GM21390 (cell line): ENCODE measurements at regions not wholly inside any gene's neighbourhood (a gene's known extent, or its start where the extent isn't known, plus 50 kb on each side); places are given as distances from the start of the nearest gene placed in this dataset.

Source experiments
- ATAC-seq: cut with Tn5 transposase; IDR thresholded peaks from one replicate; pipeline ENCODE4 v1.9.1; 2021; ENCODE audit not compliant: unreplicated experiment

DNA sequence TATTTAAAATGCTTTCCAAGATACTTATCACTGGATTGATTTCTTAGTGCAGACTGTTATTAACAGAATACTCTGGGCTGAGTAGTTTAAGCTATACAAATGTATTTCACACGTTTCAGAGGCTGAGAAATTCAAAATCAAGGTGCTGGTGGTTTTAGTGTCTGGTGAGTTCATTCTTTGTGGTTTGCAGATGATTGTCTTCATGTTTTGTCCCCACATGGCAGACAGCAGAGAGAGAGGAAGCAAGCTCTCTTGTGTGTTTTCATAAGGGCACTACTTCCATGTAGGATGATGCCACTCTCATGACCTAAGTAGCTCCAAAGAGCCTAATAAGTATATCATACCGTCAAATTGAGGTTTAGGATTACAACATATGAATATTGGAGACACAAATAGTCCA, 1348.9 kb upstream of the FLRT2 start:
- ATAC-seq = no peak

DNA sequence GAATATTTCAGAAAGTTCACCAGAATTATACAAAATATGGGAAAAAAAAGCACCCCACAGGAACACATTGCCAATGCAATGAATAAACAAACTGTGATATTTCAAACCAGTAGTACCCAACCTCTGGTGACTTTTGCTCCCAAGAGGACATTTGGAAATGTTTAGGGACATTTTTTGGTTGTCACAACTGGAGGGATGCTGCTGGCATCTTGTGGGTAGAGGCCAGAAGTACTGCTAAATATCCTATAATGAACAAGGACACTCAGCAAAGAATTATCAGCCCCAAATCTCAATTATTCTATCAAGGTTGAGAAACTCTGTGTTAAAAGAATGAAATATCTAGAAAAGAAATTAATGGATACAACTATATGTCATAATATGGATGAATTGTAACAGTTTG, 1334.4 kb upstream of the FLRT2 start:
- ATAC-seq = no peak

DNA sequence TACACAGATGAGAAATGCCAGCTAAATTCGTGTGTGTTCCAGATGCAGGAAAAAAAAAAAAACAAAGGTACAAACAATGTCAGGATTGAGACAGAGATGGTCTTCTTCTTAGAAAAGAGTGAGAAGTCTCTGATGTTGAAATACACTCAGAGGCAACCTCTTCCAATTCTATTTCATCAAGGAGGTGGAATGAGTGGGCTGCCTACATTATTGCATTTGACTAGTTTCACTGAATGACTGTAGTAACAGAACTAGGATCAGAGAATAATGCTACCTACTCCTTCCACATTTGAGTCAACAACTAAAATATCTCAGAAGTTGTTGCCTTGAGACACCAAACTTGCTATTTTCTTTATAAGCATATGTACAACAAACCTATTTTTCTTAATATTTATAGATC, 1332.2 kb upstream of the FLRT2 start:
- no peak for ATAC-seq

DNA sequence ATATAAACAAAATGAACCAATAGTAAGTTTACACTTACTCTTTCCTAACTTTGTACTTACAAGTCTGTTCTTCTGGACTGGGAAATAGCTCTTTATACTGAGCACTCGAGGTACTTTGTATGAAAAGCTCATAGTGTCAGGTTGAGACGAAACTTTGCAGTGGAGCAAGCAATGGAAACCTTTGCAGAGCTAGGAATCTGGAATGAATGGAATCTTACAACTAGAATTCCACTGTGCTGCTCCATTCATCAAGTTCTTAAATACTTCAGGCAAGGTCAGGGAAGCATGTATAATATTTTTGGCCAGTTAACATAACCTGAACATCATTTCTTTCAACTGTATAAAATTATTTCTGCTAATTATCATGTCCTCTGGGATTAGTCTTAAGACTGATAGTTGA, 1327.5 kb upstream of the FLRT2 start:
- no peak for ATAC-seq

DNA sequence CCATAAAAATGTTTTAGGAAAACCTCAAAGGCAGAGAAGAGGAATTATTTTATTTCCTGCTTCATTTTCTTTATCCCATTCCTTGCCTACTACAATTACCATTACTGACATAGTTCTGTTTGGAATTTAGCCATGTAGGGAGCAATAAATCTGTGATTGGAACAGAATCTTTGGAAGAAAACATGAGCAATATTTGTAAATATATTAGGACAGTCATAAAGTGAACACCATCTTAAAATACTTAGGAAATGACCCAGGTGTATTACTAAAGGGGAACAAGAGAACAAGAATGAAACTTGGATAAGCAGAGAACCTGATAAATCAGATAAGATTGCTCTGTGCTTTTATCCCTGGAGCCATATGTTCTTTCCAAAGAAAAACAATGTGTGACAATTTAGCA, 1326.0 kb upstream of the FLRT2 start:
- no peak for ATAC-seq

DNA sequence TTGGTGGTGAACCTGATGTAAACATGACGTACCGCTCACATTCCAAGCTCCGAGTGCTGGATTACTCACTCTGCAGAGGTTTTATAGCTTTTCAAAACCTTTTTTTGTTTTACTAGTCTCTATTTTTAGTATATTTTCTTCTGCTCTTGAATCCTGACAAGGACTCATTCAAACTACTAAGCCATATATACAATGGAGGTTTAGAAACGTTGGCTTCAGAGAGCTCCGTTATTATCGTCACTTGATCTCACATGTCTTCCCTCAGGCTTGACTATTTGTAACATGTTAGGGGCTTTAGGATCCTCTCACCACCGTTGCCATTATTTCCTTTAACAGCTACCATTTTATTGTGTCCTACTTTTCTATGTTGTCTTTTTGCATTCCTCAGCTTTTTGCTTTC, 1321.5 kb upstream of the FLRT2 start:
- no peak for ATAC-seq

DNA sequence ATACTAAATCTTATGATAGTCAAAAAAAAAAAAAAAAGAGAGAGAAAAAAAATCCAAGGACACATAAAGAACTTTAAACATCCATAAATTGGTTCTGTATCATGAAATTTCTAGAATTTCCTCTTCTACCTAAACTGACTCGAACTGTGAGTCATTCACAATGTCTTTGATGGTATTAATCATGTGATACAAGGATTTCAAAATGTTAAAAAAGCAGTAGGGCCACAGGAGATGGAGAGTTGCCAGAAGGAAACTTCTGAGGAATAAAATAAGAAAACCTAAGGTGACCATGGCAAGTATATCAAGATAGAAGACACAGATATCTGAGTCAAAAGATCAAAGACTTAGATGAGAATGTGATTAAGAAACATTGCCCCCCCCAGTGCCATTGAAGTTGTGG, 1320.9 kb upstream of the FLRT2 start:
- ATAC-seq = no peak

DNA sequence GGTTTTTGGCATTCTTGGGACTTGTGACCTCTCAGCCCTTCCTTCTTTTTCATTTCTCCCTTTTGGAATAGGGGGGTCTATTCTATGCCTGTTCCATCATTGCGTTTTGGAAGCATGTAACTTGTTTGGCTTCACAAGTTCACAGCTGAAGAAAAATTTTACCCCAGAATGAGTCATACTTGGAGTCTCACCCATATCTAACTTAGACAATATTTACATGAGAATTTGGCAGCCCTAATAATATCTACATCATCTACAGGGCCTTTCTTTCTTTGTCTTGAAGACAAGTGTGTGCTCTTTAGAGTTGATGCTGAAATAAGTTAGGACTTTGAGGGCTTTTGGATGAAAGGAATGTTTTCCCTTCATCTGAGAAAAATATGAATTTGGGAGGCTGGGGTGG, 1312.9 kb upstream of the FLRT2 start:
- no peak for ATAC-seq

DNA sequence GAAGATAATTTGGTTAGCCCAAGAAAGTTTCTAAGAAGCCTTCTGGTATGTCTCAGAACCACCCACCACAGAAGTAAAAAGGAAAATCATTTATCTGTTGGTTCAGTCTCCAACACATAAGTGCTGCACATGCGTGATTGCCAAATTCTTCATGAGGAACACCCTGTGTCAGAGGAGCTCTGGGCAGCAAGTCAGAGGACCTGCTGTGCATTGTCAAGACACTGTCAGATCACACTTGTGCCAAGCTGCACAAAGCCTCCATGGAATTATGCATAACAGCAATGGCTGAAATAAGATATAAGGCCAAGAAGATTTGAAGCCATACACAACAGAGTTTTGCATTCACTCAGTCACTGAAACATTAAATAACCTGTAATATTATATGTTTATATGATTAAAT, 1304.7 kb upstream of the FLRT2 start:
- no peak for ATAC-seq

DNA sequence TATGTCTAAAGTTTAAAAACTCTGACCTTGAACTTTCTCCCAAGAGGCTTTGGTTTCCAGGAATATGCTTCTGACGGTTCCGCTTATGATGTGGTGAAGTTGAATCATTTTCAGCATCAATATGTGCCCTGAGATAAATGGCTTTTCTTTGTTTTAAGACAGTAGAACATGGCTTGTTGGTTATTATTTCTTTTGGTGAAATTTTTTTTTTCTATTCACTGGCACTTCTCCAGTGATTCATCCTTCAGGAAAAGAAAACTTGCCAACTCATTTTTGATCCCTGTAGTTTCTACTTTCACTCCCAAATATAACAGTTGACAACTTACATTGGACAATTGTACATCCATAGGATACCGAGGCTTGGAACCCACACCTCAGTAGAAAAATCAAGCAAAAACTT, 1301.2 kb upstream of the FLRT2 start:
- ATAC-seq = no peak

DNA sequence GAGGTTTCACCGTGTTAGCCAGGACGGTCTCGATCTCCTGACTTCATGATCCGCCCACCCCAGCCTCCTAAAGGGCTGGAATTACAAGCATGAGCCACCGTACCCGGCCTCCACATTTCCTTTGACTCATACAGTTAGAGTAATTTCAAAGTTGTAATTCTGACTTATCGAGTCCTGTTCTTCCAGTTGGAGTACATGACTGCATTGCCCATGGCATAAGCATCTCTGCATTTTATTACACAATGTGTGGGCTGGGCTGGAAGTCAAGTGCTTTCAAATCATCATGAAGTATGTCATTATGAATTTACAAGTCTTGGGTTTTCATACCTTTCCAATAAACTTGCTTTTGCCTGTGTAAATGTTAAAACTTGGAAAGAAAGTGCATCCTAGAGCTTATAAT, 1295.7 kb upstream of the FLRT2 start:
- no peak for ATAC-seq

DNA sequence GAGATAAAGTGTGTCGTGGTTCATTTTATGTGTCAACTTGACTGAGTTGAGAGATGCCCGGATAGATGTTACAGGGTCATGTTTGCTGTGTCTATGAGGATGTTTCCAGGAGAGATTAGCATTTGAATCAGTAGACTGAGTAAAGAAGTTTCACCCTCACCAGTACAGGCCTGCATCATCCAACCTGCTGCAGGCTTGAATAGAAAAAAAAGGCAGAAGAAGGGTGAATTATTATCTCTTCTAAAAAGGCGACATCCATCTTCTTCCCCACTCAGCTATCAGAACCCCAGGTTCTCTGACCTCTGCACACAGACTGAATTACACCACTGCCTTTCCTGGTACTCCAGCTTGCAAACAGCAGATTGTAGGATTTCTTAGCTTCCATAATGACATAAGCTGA, 1293.7 kb upstream of the FLRT2 start:
- ATAC-seq = no peak

DNA sequence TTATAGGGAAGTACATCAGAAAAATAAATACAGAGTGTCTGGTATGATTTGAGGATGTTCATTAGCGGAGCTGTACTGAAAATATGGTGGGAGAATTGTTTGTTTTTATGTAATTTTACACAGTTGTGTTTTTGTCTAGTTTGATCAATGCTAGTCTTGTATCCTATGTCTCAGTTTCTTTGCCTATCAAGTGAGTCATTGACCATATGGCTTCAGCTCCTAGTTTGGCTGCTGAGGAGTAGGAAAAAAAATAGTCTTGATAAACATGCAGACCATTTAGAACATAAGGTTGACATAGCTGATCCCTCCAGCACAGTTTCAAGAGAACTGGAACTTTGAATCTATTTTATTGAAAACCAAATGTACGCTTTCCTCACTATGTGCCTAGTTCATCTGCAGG, 1292.1 kb upstream of the FLRT2 start:
- ATAC-seq = no peak

DNA sequence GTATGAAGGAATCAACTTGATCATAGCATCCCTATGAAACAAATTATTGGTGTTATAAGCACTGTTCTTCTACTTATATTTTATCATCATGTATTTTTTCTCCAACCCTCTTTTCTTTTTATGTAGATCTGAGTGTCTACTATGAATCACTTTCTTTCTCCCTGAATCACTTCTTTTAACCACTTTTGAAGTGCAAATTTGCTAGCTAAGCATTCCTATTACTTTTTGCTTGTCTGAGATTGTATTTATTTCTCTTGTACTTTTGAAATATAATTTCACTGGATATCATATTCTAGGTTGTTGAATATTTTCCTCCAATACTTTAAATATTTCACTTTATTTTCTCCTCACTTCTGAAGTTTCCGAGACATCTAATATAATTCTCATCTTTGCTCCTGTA, 1282.3 kb upstream of the FLRT2 start:
- no peak for ATAC-seq

DNA sequence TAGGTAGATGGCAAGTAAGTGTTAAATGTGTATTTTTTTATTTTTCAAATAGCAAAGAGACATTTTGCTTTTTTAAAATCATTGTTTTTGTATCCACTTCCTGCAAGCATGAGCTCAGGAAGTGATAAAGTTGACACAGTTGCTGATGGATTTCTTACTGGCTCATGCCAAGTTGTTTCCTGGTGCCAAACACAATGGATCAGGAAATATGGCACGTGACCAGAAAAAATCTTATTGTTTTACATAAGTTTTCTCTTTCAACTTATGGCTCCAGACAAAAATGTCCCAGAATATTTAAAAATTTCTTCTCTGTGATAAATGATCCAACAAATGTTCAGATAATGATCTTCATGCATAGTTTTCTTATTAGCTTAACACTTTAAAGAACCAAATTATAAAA, 1279.1 kb upstream of the FLRT2 start:
- no peak for ATAC-seq

DNA sequence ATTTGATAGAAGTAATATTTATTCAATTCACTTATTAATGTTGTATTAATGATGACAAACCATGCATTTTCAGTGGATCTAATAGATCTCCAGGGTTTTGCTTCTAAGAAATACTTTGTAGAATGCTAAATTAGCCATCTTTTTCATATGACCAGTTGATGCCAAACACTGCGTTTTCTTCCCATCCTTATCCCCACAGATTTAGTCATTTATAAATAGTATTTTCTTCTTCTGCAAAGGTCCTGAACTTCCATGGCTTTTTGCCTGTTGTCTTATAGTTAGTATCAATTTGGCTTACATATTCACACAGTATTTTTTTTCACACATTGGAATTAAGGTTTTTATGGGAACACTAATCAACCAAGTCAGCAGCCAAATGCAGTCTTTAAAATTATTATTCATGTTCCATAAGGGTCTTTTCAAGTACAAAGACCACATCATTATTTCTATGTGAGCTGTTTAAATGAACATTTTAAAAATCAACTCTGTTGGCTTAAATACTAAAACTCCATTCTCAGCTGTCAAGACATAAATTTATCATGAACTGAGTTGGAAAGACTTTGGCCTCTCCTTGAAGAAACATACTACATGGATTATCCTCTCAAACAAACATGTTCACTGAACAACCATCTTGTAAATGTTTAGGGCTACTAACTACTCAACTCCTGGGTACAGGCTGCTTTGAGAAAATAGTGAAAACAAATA, 1278.4 kb upstream of the FLRT2 start:
- no peak for ATAC-seq

DNA sequence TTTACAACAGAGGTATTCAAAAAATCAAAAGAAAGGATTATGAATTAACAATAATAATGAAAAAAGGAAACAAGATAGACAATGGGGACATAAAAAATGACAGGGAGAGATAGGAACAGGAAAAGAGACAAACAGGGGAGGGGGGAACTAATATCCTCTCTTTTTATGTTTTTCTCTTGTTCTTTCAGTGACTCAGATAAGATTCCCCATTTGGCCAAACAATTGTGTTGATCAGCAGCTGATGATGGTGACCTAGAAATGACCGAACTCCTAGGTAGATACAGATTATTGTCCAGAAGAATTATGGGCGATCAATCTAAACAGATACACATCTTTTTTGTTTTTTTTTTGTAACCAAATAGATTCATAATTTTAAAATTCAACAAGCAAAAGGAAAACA, 1277.2 kb upstream of the FLRT2 start:
- ATAC-seq = no peak

DNA sequence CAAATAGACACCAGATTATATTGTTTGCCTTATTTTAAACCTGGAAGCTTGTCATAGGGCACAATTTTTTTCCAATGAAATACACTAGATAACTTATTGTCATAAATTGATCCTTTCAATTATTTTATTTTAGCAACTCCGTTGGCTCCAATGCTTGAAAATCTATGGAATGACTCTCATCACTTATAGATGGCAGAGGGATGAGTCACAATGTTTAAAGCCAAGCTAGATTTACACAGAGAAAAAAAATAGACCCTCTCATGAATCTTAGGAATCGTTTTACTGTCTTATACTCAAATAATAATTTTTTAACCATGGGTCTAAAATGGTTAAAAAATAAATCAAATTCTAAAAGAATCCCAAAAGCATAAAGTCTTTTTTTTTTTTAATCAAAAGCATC, 1276.6 kb upstream of the FLRT2 start:
- ATAC-seq = no peak

DNA sequence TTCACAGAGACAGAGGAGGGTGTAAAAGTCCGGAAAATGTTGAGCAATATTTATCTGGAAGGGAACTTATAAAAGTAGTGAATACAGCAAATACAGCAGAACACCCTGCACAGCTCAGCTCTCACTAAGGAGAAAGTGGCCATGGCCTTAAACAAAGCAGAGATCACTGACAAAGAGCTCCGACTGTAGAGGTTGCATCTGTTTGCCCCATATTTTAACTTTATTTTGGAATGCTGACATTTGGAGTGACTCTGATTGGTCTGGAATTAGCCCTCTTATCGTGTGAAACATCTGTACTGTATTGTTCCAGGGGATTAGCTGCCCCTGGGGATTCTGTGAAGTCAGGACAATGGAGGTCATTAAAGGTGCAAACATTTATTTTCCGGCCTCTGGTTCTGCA, 1275.7 kb upstream of the FLRT2 start:
- ATAC-seq = no peak

DNA sequence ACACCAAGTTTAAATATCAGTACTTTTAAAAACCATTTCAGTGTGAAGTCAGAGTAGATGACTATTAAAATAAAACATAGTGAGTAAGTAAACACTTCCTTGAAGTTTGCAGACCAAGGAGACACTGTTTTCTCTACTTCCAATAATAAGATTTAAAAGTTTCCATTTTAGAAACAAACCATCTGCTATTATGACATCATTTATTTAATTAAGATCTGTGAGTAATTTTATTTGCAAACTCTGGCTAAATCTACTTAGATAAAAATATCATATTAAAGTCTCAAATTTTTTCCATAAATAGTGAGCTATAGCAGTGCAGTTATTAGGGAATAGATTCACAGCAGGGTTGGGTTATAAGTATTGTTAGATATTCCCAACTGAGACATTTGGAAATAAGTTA, 1267.0 kb upstream of the FLRT2 start:
- no peak for ATAC-seq

DNA sequence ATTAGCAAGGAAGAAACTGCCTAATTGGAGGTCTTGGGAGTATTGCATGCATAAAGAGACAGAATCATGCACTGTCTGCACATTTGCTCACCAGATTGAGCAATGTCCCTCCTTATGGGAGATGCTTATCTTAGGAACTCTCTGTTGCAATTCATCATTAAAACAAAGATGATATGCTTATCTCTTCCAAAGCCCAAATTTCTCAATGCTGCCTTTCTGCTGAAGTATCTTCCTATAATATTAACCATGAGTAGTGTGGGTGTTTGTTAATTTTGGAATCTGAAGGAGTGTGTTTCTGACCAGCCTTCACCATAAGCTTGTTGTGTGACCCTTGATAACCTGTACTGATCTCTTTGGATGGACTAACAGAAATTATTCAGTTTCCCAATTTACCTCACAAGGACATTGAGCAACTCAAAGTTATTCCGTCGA, 1257.6 kb upstream of the FLRT2 start:
- ATAC-seq = no peak

DNA sequence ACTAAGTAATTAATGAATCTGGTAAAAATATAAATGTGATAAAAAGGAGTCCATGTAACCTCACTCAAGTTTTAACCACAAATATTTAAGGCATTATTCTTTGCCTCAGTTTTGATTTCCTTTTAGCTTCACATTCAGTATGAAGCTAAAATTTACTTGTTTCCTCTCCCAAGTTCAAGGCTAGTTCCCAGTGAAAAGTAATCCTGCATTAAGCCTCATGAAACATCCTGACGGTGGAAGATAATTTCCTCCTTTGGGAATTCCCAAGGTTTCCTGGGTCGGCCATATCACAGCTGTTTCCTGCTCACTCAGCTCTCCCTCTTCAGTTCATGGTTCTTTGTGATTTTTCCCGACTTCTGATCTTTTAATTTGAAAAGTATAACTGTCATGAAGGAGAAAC, 1256.8 kb upstream of the FLRT2 start:
- ATAC-seq = no peak

DNA sequence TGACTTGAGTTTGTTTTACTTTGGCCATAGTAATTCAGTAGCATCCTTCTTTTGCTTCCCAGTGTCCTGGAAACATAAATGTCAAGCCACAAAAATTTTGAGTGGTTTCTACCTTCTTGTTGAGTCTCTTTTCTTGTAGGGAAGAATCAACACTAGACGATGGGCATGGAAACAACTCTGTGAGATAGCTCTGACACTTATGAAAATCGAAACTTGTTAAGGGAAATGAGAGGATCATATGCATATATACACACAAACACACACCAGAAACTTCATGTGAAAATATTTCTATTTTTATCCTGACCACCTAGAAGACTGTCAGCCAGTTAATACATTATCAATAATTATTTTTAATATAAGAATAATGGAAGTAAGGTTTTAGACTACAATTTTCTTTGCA, 1247.3 kb upstream of the FLRT2 start:
- no peak for ATAC-seq

DNA sequence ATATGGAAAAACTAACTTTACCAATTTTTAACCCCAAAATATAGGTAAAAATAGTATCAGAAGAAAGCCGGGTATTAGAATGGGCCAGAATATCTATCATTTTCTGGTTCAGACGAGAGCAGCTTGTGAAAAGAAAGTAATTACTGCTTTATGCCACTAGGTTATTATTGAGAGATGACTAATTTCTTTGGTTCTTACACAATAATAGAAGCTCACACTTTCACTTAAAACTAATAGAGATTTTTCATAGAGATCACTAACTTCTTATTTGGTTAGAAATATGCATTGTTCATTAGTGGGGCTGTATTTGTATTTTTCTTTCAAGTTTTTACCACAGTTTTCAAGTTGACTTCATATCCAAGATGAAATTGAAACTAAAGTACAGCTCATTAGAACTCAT, 1241.2 kb upstream of the FLRT2 start:
- ATAC-seq = no peak
